Testis (tissue), 2 donors: ENCODE measurements at regions not wholly inside any gene's neighbourhood (a gene's known extent, or its start where the extent isn't known, plus 50 kb on each side); places are given as distances from the start of the nearest gene placed in this dataset.

ENCODE experiments used
- DNase-seq: peaks from one replicate; pipeline ENCODE4 v3.0.0-alpha.2; 2019
- H3K27ac ChIP-seq, 2 donors: fragments of 200-600 bp; sonication (generic); one replicate each; pipeline ENCODE4 v1.5.1; 2019
- H3K27me3 ChIP-seq: fragments of 200-600 bp; sonication (generic); one replicate; pipeline ENCODE4 v1.5.1; 2019
- H3K36me3 ChIP-seq: fragments of 200-600 bp; sonication (generic); one replicate; pipeline ENCODE4 v1.5.1; 2017; ENCODE audit warnings: low read depth; ENCODE audit errors: missing control alignments
- H3K4me1 ChIP-seq: fragments of 200-600 bp; sonication (generic); one replicate; pipeline ENCODE4 v1.5.1; 2019
- H3K4me3 ChIP-seq, 2 donors: fragments of 200-600 bp; sonication (generic); one replicate each; pipeline ENCODE4 v1.5.1; 2017 to 2019
- H3K9me3 ChIP-seq: fragments of 200-600 bp; sonication (generic); one replicate; pipeline ENCODE4 v1.5.1; 2017
- POLR2A ChIP-seq: fragments of 450-650 bp; IDR thresholded peaks from one replicate; pipeline ENCODE4 v1.6.1; 2017; ENCODE audit warnings: antibody characterized with exemption, mild to moderate bottlenecking, moderate library complexity
- WGBS, 2 donors: methylation state at CpG; one replicate each; pipeline ENCODE4 v1.1.5; 2018; 5-methylcytosine and 5-hydroxymethylcytosine counted together
- intact Hi-C: fragments of 100-400 bp; cut with DNase I; formaldehyde crosslinking; loops from one replicate; pipeline ENCODE4 v1.15.1; 2023; ENCODE audit warnings: low total_unique reads
- TF ChIP-seq, protein P1 (sequence below), 3 experiments: fragments of 450-650 bp in 2 of 3; fragments of 200-600 bp in 1 of 3; sonication (generic) in 1 of 3; IDR thresholded peaks; one replicate each; pipeline ENCODE4 v1.5.1; 2016 to 2019; ENCODE audit warnings: antibody characterized with exemption in 3 of 3, mild to moderate bottlenecking in 2 of 3, moderate library complexity in 1 of 3

- 87 to 93% methylated on average over 1 of the region's 1 CpG for WGBS, 2 donors
- H3K9me3 ChIP-seq: no peaks in the 10 kb centered on the region
- intact Hi-C loops: no loop called here
These were observed 325.2 kb upstream of the NT5E start for GRCh38 chr6:85124472-85125354.

GRCh38 chr6:85121158-85121557, 328.7 kb upstream of the NT5E start:
- TF ChIP-seq, protein P1, sequence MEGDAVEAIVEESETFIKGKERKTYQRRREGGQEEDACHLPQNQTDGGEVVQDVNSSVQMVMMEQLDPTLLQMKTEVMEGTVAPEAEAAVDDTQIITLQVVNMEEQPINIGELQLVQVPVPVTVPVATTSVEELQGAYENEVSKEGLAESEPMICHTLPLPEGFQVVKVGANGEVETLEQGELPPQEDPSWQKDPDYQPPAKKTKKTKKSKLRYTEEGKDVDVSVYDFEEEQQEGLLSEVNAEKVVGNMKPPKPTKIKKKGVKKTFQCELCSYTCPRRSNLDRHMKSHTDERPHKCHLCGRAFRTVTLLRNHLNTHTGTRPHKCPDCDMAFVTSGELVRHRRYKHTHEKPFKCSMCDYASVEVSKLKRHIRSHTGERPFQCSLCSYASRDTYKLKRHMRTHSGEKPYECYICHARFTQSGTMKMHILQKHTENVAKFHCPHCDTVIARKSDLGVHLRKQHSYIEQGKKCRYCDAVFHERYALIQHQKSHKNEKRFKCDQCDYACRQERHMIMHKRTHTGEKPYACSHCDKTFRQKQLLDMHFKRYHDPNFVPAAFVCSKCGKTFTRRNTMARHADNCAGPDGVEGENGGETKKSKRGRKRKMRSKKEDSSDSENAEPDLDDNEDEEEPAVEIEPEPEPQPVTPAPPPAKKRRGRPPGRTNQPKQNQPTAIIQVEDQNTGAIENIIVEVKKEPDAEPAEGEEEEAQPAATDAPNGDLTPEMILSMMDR (IDR thresholded peaks at IDR 0.05): no peak
- TF ChIP-seq POLR2A: no peak
- DNase-seq: no peak
- 80 to 81% methylated on average over 1 of the region's 1 CpG for WGBS, 2 donors
- Histone ChIP-seq H3K4me1 (no peaks in the 10 kb centered on the region), H3K4me3 (no peak overlapping the region), H3K27me3 (no peaks in the 10 kb centered on the region), H3K36me3 (no peaks in the 10 kb centered on the region), H3K27ac (no peak overlapping the region), H3K9me3 (no peaks in the 10 kb centered on the region)
- intact Hi-C loops: no loop called here

More at GRCh38 chr6:85124472-85125354, 325.2 kb upstream of the NT5E start:
- Histone ChIP-seq H3K4me1 (no peaks in the 10 kb centered on the region), H3K27me3 (no peaks in the 10 kb centered on the region), H3K36me3 (no peaks in the 10 kb centered on the region), H3K4me3 (no peak overlapping the region), H3K27ac (no peak overlapping the region)
- no peak for DNase-seq
- TF ChIP-seq, protein P1 (IDR thresholded peaks at IDR 0.05): no peak
- TF ChIP-seq POLR2A: no peak

DNA sequence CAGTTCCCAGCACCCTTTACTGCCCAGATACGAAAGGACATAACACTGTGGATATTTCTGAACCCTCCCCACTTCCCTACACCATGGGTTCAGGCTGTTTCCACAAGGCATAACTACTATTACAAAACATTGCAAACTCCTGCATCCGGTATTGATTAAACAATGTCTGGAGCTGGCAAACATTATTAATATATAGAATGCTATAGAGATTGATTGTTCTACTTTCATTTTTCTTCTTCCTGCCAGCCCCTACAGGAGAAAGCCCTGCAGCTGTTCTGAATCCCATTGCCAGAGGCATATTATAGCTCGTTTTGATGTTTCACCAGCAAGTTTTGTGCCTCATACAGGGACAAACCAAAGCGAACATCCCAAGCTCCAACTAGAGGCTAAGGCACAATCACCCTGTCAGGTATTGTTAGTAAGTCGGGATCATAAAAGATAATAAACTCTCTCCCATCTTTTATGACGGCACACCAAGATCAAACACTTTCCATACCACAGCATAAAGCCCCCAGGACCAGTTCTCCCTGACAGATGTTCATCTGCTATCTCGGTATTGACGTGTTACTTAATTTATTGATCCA, 331.1 kb upstream of the NT5E start:
- intact Hi-C loops: no loop called here
- H3K4me1 ChIP-seq: no peaks in the 10 kb centered on the region
- no peaks in the 10 kb centered on the region for H3K36me3 ChIP-seq
- 70 to 83% methylated on average over 8 of the region's 8 CpGs for WGBS, 2 donors
- no peak for DNase-seq
- no peaks in the 10 kb centered on the region for H3K9me3 ChIP-seq
- H3K27me3 ChIP-seq: no peaks in the 10 kb centered on the region
- no peak overlapping the region for H3K4me3 ChIP-seq
- no peak overlapping the region for H3K27ac ChIP-seq
- TF ChIP-seq POLR2A: no peak
- TF ChIP-seq, protein P1 (IDR thresholded peaks at IDR 0.05): no peak

DNA sequence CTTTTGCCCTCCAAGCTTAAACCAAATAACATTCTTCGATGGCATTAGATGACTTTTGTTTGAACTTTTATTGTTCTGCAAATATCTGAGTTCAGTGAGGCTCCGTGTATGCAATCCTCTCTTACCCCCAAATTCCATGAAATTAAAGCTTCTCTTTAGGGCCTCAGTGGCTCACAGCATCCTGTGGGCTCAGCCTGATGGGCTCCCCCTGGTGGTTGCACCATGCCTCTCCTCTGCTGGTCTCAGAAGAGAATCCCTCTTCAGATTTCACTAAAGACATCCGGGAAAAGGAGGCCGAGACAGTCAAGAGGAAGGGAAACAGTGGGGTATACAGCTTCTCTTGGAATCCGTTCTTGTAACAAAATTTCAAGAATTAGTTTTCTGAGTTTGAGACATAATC, 331.6 kb upstream of the NT5E start:
- H3K36me3 ChIP-seq: no peaks in the 10 kb centered on the region
- TF ChIP-seq POLR2A: no peak
- TF ChIP-seq, protein P1 (IDR thresholded peaks at IDR 0.05): no peak
- intact Hi-C loops: no loop called here
- H3K27ac ChIP-seq: no peak overlapping the region
- H3K4me3 ChIP-seq: no peak overlapping the region
- H3K27me3 ChIP-seq: no peaks in the 10 kb centered on the region
- H3K4me1 ChIP-seq: no peaks in the 10 kb centered on the region
- DNase-seq: no peak
- 84 to 88% methylated on average over 5 of the region's 5 CpGs for WGBS, 2 donors
- no peaks in the 10 kb centered on the region for H3K9me3 ChIP-seq
